HCT116 (cell line): ENCODE measurements at regions not wholly inside any gene's neighbourhood (a gene's known extent, or its start where the extent isn't known, plus 50 kb on each side); places are given as distances from the start of the nearest gene placed in this dataset.

ENCODE experiments used
- ATAC-seq: fragments of 200-7000 bp; cut with Tn5 transposase; 2 replicates; pipeline ENCODE4 v1.9.1; 2020; ENCODE audit warnings: mild to moderate bottlenecking, moderate library complexity
- BruUV-seq: library from RNA; stranded (reverse); fragments of 400-500 nt; replicated peaks from 2 replicates; lab custom pipeline; 2021; lab: Mats Ljungman, UMichigan
- CTCF ChIA-PET: fragments of 300-600 bp; sonication (Branson Sonifier 250); formaldehyde crosslinking; loops from one replicate; lab custom pipeline; 2021; ENCODE audit warnings: antibody characterized with exemption; lab: Charles Lee
- POLR2A ChIA-PET: fragments of 300-600, 350-600 bp; sonication (Branson Sonifier 250); formaldehyde crosslinking; loops from one replicate; lab custom pipeline; 2021; ENCODE audit warnings: antibody characterized with exemption; lab: Charles Lee
- RAD21 ChIA-PET, 2 experiments: fragments of 300-600 bp; sonication (Branson Sonifier 250); formaldehyde crosslinking; loops; one replicate each; lab custom pipeline; 2023; ENCODE audit warnings: low total read pairs in 2 of 2; ENCODE audit not compliant: uncharacterized antibody in 2 of 2, unreplicated experiment in 2 of 2, low non-redundant PET in 1 of 2; lab: Charles Lee
- DNase-seq: peaks from one replicate; pipeline ENCODE4 v3.0.0-alpha.2; 2010; ENCODE audit warnings: low read depth, low spot score
- H2AFZ ChIP-seq: fragments of 200-600 bp; shearing (Covaris generic), sonication (generic); 2 replicates; pipeline ENCODE4 v1.6.1; 2017; ENCODE audit warnings: low read depth, mixed run types, mixed read lengths, antibody characterized with exemption, low read length; ENCODE audit not compliant: poor library complexity, severe bottlenecking
- H3K27ac ChIP-seq: 2 replicates; pipeline ENCODE4 v1.5.1; 2012; ENCODE audit warnings: low read depth, low read length
- H3K27me3 ChIP-seq: fragments of 200-600 bp; sonication (generic); 2 replicates; pipeline ENCODE4 v1.6.1; 2016; ENCODE audit warnings: mixed run types, low read length, mixed read lengths; ENCODE audit not compliant: insufficient read depth
- H3K36me3 ChIP-seq, 2 experiments: fragments of 200-500 bp in 1 of 2; fragments of 200-600 bp in 1 of 2; sonication (Bioruptor generic) in 1 of 2; sonication (generic) in 1 of 2; 2 replicates each; pipeline versions ENCODE4 v1.5.1 to v1.6.1; 2014 to 2016; ENCODE audit warnings: low read length in 2 of 2, inconsistent platforms in 1 of 2, mixed read lengths in 1 of 2, mixed run types in 1 of 2; ENCODE audit not compliant: insufficient read depth in 2 of 2, control insufficient read depth in 1 of 2
- H3K4me1 ChIP-seq, 2 experiments: fragments of 200-600 bp in 1 of 2; sonication (generic) in 1 of 2; 2 replicates each; pipeline versions ENCODE4 v1.5.1 to v1.6.1; 2012 to 2017; ENCODE audit warnings: low read length in 2 of 2, inconsistent platforms in 1 of 2, mild to moderate bottlenecking in 1 of 2, mixed read lengths in 1 of 2, mixed run types in 1 of 2, moderate library complexity in 1 of 2; ENCODE audit not compliant: insufficient read depth in 2 of 2, control insufficient read depth in 1 of 2
- H3K4me2 ChIP-seq: fragments of 200-600 bp; sonication (generic); 2 replicates; pipeline ENCODE4 v1.6.1; 2017; ENCODE audit warnings: mixed run types, low read length, mixed read lengths
- H3K4me3 ChIP-seq, 2 experiments: fragments of 200-600 bp in 1 of 2; sonication (generic) in 1 of 2; replicated peaks in 1 of 2; 2 replicates each; pipeline ENCODE4 v1.5.1; 2011 to 2016; ENCODE audit warnings: low read length in 2 of 2, control low read depth in 1 of 2, low read depth in 1 of 2, mild to moderate bottlenecking in 1 of 2, mixed read lengths in 1 of 2, mixed run types in 1 of 2
- H3K79me2 ChIP-seq: fragments of 200-600 bp; sonication (generic); 2 replicates; pipeline ENCODE4 v1.6.1; 2017; ENCODE audit warnings: mild to moderate bottlenecking, mixed run types, low read length, moderate library complexity, mixed read lengths; ENCODE audit not compliant: insufficient read depth
- H3K9ac ChIP-seq: fragments of 200-600 bp; sonication (generic); 2 replicates; pipeline ENCODE4 v1.6.1; 2016; ENCODE audit warnings: low read length, mixed read lengths
- H3K9me2 ChIP-seq: fragments of 200-600 bp; sonication (generic), shearing (Covaris generic); 2 replicates; pipeline ENCODE4 v1.6.1; 2017; ENCODE audit warnings: mixed run types, mild to moderate bottlenecking, moderate library complexity; ENCODE audit not compliant: insufficient read depth
- H3K9me3 ChIP-seq, 2 experiments: fragments of 200-500 bp in 1 of 2; fragments of 200-600 bp in 1 of 2; sonication (Bioruptor generic) in 1 of 2; sonication (generic) in 1 of 2; 2 replicates each; pipeline ENCODE4 v1.6.1; 2014 to 2017; ENCODE audit warnings: low read length in 2 of 2, mixed read lengths in 2 of 2, inconsistent platforms in 1 of 2, low read depth in 1 of 2, mild to moderate bottlenecking in 1 of 2, mixed run types in 1 of 2, moderate library complexity in 1 of 2; ENCODE audit not compliant: control insufficient read depth in 1 of 2, insufficient read depth in 1 of 2
- H4K20me1 ChIP-seq: fragments of 200-600 bp; sonication (generic), shearing (Covaris generic); 2 replicates; pipeline ENCODE4 v1.6.1; 2017; ENCODE audit warnings: mixed run types, mild to moderate bottlenecking, moderate library complexity; ENCODE audit not compliant: insufficient read depth
- CBX3 ChIP-seq: IDR thresholded peaks from 2 replicates; pipeline ENCODE4 v1.6.1; 2012; ENCODE audit warnings: low read depth
- CEBPB ChIP-seq: IDR thresholded peaks from 2 replicates; pipeline ENCODE4 v1.6.1; 2012; ENCODE audit warnings: low read depth
- EGR1 ChIP-seq: IDR thresholded peaks from 2 replicates; pipeline ENCODE4 v1.6.1; 2012; ENCODE audit warnings: low read depth
- ELF1 ChIP-seq: IDR thresholded peaks from 2 replicates; pipeline ENCODE4 v1.6.1; 2012; ENCODE audit warnings: low read depth, borderline replicate concordance
- EZH2phosphoT487 ChIP-seq: fragments of 200-600 bp; IDR thresholded peaks from 2 replicates; pipeline ENCODE4 v1.6.1; 2018; ENCODE audit warnings: antibody characterized with exemption, borderline replicate concordance
- JUND ChIP-seq: IDR thresholded peaks from 2 replicates; pipeline ENCODE4 v1.6.1; 2012
- MAX ChIP-seq: IDR thresholded peaks from 2 replicates; pipeline ENCODE4 v1.6.1; 2012
- POLR2A ChIP-seq: IDR thresholded peaks from 2 replicates; pipeline ENCODE4 v1.7.0; 2011; ENCODE audit warnings: borderline replicate concordance; ENCODE audit not compliant: insufficient read depth, insufficient read length; ENCODE audit errors: extremely low read depth
- POLR2AphosphoS5 ChIP-seq: IDR thresholded peaks from 2 replicates; pipeline ENCODE4 v1.6.1; 2011; ENCODE audit warnings: mild to moderate bottlenecking, low read depth, low read length, moderate library complexity
- RAD21 ChIP-seq: IDR thresholded peaks from 2 replicates; pipeline ENCODE4 v1.6.1; 2012; ENCODE audit warnings: low read depth, mild to moderate bottlenecking
- SRF ChIP-seq: IDR thresholded peaks from 2 replicates; pipeline ENCODE4 v1.6.1; 2012; ENCODE audit warnings: low read depth
- TCF7L2 ChIP-seq: IDR thresholded peaks from 2 replicates; pipeline ENCODE4 v1.7.0; 2011; ENCODE audit warnings: borderline replicate concordance, inconsistent platforms; ENCODE audit not compliant: insufficient read depth, insufficient read length; ENCODE audit errors: extremely low read depth
- YY1 ChIP-seq: IDR thresholded peaks from 2 replicates; pipeline ENCODE4 v1.6.1; 2011; ENCODE audit warnings: low read length, low read depth, moderate library complexity, mild to moderate bottlenecking; ENCODE audit not compliant: insufficient replicate concordance; ENCODE audit errors: extremely low read depth
- ZNF274 ChIP-seq: fragments of 200-500 bp; sonication (Bioruptor generic); IDR thresholded peaks from 2 replicates; pipeline ENCODE4 v1.6.1; 2014; ENCODE audit warnings: mild to moderate bottlenecking, low read depth, low read length, inconsistent platforms
- intact Hi-C: fragments of 100-400 bp; cut with micrococcal nuclease; formaldehyde crosslinking; loops from 2 replicates; pipeline ENCODE4 v1.10.0; 2022
- TF ChIP-seq, protein P1 (sequence below), 3 experiments: fragments of 200-600 bp in 1 of 3; sonication (generic) in 1 of 3; IDR thresholded peaks in 2 of 3; conservative IDR thresholded peaks in 1 of 3; 2 replicates each; pipeline ENCODE4 v1.5.1; 2012 to 2017; ENCODE audit warnings: low read depth in 2 of 3, low read length in 2 of 3, antibody characterized with exemption in 1 of 3, borderline replicate concordance in 1 of 3, control low read depth in 1 of 3, mild to moderate bottlenecking in 1 of 3, mixed read lengths in 1 of 3, mixed run types in 1 of 3, moderate library complexity in 1 of 3; ENCODE audit not compliant: insufficient read depth in 1 of 3
- TF ChIP-seq, protein P2 (sequence below): IDR thresholded peaks from 2 replicates; pipeline ENCODE4 v1.6.1; 2012; ENCODE audit warnings: low read depth

DNA sequence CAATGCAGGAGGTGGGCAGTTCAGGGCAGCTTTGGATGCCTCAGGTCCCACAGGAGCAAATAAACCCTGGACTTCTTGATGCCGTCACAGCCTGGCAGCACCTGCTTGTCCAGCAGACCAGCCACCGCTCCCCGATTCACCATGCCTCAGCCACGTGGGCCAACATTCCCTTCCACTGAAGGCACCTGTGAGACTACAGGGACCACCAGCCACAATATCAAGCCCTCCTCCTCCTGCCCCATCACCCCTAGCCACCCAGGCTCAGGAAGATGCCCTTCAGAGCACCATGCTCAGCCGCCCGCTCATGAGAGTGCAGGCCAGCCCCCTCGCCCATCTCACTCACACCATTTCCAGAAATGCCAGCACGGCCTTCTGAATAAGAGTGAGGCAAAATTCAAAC, 234.7 kb downstream of the SYK start:
- Histone ChIP-seq H3K27me3 (no peaks in the 10 kb centered on the region), H2AFZ (no peak overlapping the region), H3K36me3 (no peaks in the 10 kb centered on the region), H3K4me3 (no peak overlapping the region), H3K79me2 (no peaks in the 10 kb centered on the region), H3K9ac (no peak overlapping the region), H3K27ac (no peak overlapping the region), H3K9me2 (no peaks in the 10 kb centered on the region), H3K4me1 (peaks cover 21 to 29% of the 10 kb centered on the region in 2 experiments), H3K4me2 (no peak overlapping the region), H3K9me3 (no peaks in the 10 kb centered on the region), H4K20me1 (no peaks in the 10 kb centered on the region)
- intact Hi-C loops, result loop anchor here (5.0 kb wide), 2 partner anchors 161 to 266 kb away; no protein-coding TSS in a partner anchor
- BruUV-seq, result no TSS peak
- ChIA-PET RAD21 (no interaction called here), CTCF (interaction anchor here (2.4 kb wide), 1 partner anchor 391 kb away, joined by 12 read pairs; no protein-coding TSS in a partner anchor), POLR2A (no interaction called here)
- ATAC-seq, result no peak
- TF ChIP-seq RAD21 (no peak), MAX (no peak), TCF7L2 (no peak), YY1 (no peak), POLR2AphosphoS5 (no peak), CBX3 (no peak), ZNF274 (no peak), EZH2phosphoT487 (no peak), ELF1 (no peak), SRF (no peak), JUND (no peak), POLR2A (no peak), CEBPB (no peak), EGR1 (no peak)
- TF ChIP-seq, protein P1, sequence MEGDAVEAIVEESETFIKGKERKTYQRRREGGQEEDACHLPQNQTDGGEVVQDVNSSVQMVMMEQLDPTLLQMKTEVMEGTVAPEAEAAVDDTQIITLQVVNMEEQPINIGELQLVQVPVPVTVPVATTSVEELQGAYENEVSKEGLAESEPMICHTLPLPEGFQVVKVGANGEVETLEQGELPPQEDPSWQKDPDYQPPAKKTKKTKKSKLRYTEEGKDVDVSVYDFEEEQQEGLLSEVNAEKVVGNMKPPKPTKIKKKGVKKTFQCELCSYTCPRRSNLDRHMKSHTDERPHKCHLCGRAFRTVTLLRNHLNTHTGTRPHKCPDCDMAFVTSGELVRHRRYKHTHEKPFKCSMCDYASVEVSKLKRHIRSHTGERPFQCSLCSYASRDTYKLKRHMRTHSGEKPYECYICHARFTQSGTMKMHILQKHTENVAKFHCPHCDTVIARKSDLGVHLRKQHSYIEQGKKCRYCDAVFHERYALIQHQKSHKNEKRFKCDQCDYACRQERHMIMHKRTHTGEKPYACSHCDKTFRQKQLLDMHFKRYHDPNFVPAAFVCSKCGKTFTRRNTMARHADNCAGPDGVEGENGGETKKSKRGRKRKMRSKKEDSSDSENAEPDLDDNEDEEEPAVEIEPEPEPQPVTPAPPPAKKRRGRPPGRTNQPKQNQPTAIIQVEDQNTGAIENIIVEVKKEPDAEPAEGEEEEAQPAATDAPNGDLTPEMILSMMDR (IDR thresholded peaks at IDR 0.05 in 2 of 3, conservative IDR thresholded peaks at IDR 0.05 in 1 of 3; ENCODE audit: borderline replicate concordance in 1 of 3, insufficient read depth in 1 of 3, low read depth in 2 of 3, low read length in 2 of 3), result no peak
- TF ChIP-seq, protein P2, sequence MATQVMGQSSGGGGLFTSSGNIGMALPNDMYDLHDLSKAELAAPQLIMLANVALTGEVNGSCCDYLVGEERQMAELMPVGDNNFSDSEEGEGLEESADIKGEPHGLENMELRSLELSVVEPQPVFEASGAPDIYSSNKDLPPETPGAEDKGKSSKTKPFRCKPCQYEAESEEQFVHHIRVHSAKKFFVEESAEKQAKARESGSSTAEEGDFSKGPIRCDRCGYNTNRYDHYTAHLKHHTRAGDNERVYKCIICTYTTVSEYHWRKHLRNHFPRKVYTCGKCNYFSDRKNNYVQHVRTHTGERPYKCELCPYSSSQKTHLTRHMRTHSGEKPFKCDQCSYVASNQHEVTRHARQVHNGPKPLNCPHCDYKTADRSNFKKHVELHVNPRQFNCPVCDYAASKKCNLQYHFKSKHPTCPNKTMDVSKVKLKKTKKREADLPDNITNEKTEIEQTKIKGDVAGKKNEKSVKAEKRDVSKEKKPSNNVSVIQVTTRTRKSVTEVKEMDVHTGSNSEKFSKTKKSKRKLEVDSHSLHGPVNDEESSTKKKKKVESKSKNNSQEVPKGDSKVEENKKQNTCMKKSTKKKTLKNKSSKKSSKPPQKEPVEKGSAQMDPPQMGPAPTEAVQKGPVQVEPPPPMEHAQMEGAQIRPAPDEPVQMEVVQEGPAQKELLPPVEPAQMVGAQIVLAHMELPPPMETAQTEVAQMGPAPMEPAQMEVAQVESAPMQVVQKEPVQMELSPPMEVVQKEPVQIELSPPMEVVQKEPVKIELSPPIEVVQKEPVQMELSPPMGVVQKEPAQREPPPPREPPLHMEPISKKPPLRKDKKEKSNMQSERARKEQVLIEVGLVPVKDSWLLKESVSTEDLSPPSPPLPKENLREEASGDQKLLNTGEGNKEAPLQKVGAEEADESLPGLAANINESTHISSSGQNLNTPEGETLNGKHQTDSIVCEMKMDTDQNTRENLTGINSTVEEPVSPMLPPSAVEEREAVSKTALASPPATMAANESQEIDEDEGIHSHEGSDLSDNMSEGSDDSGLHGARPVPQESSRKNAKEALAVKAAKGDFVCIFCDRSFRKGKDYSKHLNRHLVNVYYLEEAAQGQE, result no peak
- no peak for DNase-seq
